NB4 (cell line): ENCODE measurements at regions not wholly inside any gene's neighbourhood (a gene's known extent, or its start where the extent isn't known, plus 50 kb on each side); places are given as distances from the start of the nearest gene placed in this dataset.

ENCODE experiments used
- MYC ChIP-seq: IDR thresholded peaks from 2 replicates; pipeline ENCODE4 v1.6.1; 2011; ENCODE audit warnings: low read depth, low read length
- POLR2A ChIP-seq: IDR thresholded peaks from 2 replicates; pipeline ENCODE4 v1.6.1; 2011; ENCODE audit warnings: mild to moderate bottlenecking; ENCODE audit not compliant: insufficient read length; ENCODE audit errors: extremely low read depth
- TF ChIP-seq, protein P1 (sequence below): IDR thresholded peaks from one replicate; pipeline ENCODE4 v1.5.1; 2012; ENCODE audit warnings: low read depth, low read length
- TF ChIP-seq, protein P2 (sequence below): IDR thresholded peaks from 2 replicates; pipeline ENCODE4 v1.6.1; 2011; ENCODE audit warnings: low read depth, low read length

DNA sequence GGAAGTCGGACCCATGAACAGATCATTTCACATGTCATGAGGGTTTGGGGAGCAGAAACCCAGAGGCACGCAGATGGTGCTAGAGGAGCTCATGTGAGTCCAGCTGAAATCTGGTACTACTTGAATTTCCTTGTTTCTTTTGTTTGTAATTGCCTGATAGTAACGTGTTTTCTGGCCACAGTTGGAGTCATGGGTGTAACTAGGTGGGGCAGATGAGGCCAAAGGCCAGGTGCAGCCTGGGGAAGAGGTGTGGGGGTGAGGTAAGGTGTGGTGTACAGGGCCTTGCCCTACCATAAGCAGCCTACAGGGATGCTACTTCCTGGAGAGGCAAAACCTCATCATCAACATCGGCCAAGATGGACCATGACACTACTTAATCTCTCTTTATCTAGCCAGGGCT, 271.4 kb downstream of the PTTG2 start:
- TF ChIP-seq, protein P1, sequence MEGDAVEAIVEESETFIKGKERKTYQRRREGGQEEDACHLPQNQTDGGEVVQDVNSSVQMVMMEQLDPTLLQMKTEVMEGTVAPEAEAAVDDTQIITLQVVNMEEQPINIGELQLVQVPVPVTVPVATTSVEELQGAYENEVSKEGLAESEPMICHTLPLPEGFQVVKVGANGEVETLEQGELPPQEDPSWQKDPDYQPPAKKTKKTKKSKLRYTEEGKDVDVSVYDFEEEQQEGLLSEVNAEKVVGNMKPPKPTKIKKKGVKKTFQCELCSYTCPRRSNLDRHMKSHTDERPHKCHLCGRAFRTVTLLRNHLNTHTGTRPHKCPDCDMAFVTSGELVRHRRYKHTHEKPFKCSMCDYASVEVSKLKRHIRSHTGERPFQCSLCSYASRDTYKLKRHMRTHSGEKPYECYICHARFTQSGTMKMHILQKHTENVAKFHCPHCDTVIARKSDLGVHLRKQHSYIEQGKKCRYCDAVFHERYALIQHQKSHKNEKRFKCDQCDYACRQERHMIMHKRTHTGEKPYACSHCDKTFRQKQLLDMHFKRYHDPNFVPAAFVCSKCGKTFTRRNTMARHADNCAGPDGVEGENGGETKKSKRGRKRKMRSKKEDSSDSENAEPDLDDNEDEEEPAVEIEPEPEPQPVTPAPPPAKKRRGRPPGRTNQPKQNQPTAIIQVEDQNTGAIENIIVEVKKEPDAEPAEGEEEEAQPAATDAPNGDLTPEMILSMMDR = no peak
- TF ChIP-seq POLR2A (no peak), MYC (no peak)
- TF ChIP-seq, protein P2, sequence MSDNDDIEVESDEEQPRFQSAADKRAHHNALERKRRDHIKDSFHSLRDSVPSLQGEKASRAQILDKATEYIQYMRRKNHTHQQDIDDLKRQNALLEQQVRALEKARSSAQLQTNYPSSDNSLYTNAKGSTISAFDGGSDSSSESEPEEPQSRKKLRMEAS = no peak
